ENCODE measurements at regions not wholly inside any gene's neighbourhood (a gene's known extent, or its start where the extent isn't known, plus 50 kb on each side); places are given as distances from the start of the nearest gene placed in this dataset.

DNA sequence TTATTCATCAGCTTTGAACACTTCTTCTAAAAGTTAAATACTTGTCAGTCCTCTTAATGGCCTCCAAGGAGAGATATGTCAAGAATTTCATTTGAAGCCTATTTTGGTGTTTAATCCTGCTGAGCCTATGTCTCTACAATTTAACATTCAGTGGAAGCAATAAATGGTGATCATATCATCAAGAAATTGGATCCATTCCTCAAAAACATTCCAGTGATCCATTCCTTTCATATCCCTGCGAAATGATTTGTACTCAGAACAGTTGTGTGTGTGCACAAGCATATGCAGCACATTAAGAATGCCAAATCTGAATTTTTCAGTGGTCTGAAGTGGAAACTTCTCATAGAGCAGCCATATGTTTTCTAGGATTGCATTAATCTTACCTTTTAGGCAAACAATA lies 373.7 kb upstream of the SYT1 start:
- TF ChIP-seq, protein P1, sequence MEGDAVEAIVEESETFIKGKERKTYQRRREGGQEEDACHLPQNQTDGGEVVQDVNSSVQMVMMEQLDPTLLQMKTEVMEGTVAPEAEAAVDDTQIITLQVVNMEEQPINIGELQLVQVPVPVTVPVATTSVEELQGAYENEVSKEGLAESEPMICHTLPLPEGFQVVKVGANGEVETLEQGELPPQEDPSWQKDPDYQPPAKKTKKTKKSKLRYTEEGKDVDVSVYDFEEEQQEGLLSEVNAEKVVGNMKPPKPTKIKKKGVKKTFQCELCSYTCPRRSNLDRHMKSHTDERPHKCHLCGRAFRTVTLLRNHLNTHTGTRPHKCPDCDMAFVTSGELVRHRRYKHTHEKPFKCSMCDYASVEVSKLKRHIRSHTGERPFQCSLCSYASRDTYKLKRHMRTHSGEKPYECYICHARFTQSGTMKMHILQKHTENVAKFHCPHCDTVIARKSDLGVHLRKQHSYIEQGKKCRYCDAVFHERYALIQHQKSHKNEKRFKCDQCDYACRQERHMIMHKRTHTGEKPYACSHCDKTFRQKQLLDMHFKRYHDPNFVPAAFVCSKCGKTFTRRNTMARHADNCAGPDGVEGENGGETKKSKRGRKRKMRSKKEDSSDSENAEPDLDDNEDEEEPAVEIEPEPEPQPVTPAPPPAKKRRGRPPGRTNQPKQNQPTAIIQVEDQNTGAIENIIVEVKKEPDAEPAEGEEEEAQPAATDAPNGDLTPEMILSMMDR (IDR thresholded peaks at IDR 0.05): no peak
- no peak for DNase-seq (ENCODE audit: low spot score)
- H3K4me1 Mint-ChIP-seq (ENCODE audit: low read depth): peaks cover 7% of the 10 kb centered on the region

DNA sequence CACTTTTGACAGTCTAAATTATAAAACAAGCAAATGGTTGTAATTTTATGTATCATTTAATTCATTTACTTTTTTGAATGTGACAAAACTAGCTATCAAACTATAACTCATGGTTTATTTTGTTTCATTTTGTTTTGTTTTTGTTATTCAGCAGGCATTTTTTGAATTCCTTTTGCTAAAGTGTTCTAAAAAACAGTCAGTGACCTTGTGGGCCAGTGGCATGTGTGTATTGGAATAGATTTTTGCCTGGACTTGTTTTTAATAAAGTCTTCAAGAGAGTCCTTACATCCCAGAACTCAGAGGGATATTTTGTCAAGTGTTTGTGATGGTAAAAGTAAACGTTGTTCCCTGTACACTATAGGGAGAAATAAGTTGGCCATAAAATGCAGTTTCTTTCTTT lies 369.7 kb upstream of the SYT1 start:
- no peaks in the 10 kb centered on the region for H3K9me3 Mint-ChIP-seq (ENCODE audit: low read depth)
- no peak overlapping the region for H3K27ac Mint-ChIP-seq (ENCODE audit: unreplicated experiment)
- H3K27me3 Mint-ChIP-seq (ENCODE audit: low read depth): peaks cover 4% of the 10 kb centered on the region
- no peak overlapping the region for H3K4me3 Mint-ChIP-seq (ENCODE audit: unreplicated experiment)
- TF ChIP-seq, protein P1 (IDR thresholded peaks at IDR 0.05): no peak
- peaks cover 7% of the 10 kb centered on the region for H3K4me1 Mint-ChIP-seq (ENCODE audit: low read depth)
- no peak for DNase-seq (ENCODE audit: low spot score)
- no peaks in the 10 kb centered on the region for H3K36me3 Mint-ChIP-seq (ENCODE audit: low read depth)

More for the DNA sequence above, 373.7 kb upstream of the SYT1 start:
- Mint-ChIP-seq H3K4me3 (ENCODE audit: unreplicated experiment) (no peak overlapping the region), H3K27ac (ENCODE audit: unreplicated experiment) (no peak overlapping the region), H3K9me3 (ENCODE audit: low read depth) (no peaks in the 10 kb centered on the region), H3K36me3 (ENCODE audit: low read depth) (no peaks in the 10 kb centered on the region), H3K27me3 (ENCODE audit: low read depth) (peaks cover 10% of the 10 kb centered on the region)

DNA sequence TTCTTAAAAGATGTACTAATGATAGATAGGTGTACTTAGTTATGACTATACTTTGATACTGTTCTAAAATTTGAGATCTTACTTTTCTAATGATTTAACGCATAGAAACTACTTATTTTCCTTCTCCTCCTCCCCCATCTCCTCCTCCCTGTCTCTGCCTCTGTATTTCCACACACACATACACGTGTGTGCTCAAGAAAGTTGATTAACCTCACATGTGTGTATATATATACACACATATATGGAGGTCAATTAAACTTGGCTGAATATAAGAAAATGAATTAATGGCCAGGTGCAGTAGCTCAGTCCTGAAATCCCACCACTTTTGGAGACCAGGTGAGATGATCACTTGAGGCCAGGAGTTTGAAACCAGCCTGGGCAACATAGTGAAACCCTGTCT lies 362.7 kb upstream of the SYT1 start:
- Mint-ChIP-seq H3K27me3 (ENCODE audit: low read depth) (no peaks in the 10 kb centered on the region), H3K27ac (ENCODE audit: unreplicated experiment) (no peak overlapping the region), H3K4me1 (ENCODE audit: low read depth) (no peaks in the 10 kb centered on the region), H3K36me3 (ENCODE audit: low read depth) (no peaks in the 10 kb centered on the region), H3K4me3 (ENCODE audit: unreplicated experiment) (no peak overlapping the region), H3K9me3 (ENCODE audit: low read depth) (no peaks in the 10 kb centered on the region)
- no peak for DNase-seq (ENCODE audit: low spot score)
- TF ChIP-seq, protein P1 (IDR thresholded peaks at IDR 0.05): no peak

DNA sequence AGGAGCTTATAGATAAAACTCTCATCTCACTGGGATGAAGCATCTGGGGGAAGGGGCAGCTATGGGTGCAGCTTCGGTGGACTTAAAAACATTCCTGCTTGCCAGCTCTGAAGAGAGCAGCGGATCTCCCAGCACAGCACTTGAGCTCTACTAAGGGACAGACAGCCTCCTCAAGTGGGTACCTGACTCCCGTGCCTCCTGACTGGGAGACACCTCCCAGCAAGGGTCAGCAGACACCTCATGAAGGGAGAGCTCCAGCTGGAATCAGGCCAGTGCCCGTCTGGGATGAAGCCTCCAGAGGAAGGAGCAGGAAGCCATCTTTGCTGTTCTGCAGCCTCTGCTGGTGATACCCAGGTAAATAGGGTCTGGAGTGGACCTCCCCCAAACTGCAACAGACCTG lies 345.2 kb upstream of the SYT1 start:
- TF ChIP-seq, protein P1 (IDR thresholded peaks at IDR 0.05): no peak
- H3K27me3 Mint-ChIP-seq (ENCODE audit: low read depth): peaks cover 9% of the 10 kb centered on the region
- peaks cover 8% of the 10 kb centered on the region for H3K9me3 Mint-ChIP-seq (ENCODE audit: low read depth)

DNA sequence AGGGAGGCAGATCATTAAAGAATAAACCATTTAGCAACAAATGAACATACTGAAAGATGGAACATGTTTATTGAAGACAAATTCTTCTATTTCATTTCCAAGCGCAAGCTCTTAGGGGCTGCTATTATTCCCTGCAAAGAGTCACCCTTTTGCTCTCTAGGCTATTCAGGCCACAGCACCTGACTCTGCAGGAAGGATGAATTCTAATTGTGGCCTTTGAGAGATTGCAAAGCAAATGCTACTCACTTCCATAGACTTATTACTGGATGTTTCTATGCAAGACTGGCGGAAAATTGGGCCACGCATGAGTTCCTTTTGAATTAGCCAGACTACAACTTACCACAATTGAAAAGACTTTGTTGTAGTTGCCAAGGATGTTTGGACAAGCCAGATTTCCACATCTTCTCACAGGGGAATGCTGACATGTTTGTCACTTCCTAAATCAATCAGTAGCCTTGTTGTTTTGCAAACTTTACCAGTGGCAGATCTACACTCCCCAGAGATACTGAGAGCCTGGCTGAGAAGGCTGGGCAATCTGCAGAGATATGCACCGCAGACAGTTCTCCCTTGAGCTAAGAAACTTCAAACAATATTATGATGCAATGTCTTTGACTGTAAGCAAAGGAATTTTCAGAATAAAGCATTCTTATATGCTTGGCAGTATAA lies 334.3 kb upstream of the SYT1 start:
- H3K27me3 Mint-ChIP-seq (ENCODE audit: low read depth): peaks cover 28% of the 10 kb centered on the region
- no peak overlapping the region for H3K27ac Mint-ChIP-seq (ENCODE audit: unreplicated experiment)
- no peaks in the 10 kb centered on the region for H3K4me1 Mint-ChIP-seq (ENCODE audit: low read depth)
- TF ChIP-seq, protein P1 (IDR thresholded peaks at IDR 0.05): no peak
- no peaks in the 10 kb centered on the region for H3K9me3 Mint-ChIP-seq (ENCODE audit: low read depth)
- no peak for DNase-seq (ENCODE audit: low spot score)
- H3K36me3 Mint-ChIP-seq (ENCODE audit: low read depth): no peaks in the 10 kb centered on the region
- no peak overlapping the region for H3K4me3 Mint-ChIP-seq (ENCODE audit: unreplicated experiment)

More for the DNA sequence above, 345.2 kb upstream of the SYT1 start:
- DNase-seq (ENCODE audit: low spot score): peak; percentile 55
- no peak overlapping the region for H3K27ac Mint-ChIP-seq (ENCODE audit: unreplicated experiment)
- H3K4me3 Mint-ChIP-seq (ENCODE audit: unreplicated experiment): no peak overlapping the region
- H3K36me3 Mint-ChIP-seq (ENCODE audit: low read depth): no peaks in the 10 kb centered on the region
- no peaks in the 10 kb centered on the region for H3K4me1 Mint-ChIP-seq (ENCODE audit: low read depth)

Measured in chondrocyte (in vitro differentiated cells).